ENCODE measurements at regions not wholly inside any gene's neighbourhood (a gene's known extent, or its start where the extent isn't known, plus 50 kb on each side); places are given as distances from the start of the nearest gene placed in this dataset.

DNA sequence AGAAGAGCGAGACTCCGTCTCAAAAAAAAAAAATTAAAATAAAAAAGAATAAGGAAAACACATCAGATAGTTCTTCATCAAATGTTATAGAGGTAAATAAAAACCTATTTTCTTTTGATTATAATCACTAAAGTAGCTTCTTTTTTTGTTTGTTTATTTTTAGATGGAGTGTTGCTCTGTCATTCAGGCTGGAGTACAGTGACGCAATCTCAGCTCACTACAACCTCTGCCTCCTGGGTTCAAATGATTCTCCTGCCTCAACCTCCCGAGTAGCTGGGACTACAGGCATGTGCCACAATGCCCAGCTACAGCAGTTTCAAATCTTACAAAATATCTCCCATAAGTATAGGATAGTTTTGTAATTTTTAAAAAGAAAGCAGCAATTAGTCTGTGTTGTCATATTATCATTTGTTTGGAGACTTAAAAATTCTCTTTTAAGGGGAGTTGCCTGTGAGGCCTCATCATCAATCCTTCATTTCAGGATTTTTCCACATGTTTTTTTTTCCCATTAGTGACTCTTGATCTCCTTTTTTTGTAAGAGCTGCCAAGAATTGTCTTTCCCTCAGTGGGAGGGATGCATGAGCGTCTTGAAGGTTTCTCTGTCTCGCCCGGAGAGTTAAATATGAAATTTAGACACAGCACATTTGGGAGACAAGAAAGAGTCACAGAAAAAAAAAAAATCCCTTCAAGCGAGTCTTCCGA is 275.9 kb downstream of the CDCA7 start:
- Histone ChIP-seq H3K9me3 (no peaks in the 10 kb centered on the region), H3K4me3 (ENCODE audit: low read depth in 1 of 2, low read length in 1 of 2) (no peak overlapping the region), H3K27me3 (peaks cover 21% of the 10 kb centered on the region), H3K4me1 (ENCODE audit: control insufficient read depth in 1 of 2, insufficient read depth in 1 of 2, low read depth in 1 of 2, low read length in 1 of 2) (no peaks in the 10 kb centered on the region), H3K36me3 (no peaks in the 10 kb centered on the region), H3K27ac (no peak overlapping the region)
- TF ChIP-seq, protein P1, sequence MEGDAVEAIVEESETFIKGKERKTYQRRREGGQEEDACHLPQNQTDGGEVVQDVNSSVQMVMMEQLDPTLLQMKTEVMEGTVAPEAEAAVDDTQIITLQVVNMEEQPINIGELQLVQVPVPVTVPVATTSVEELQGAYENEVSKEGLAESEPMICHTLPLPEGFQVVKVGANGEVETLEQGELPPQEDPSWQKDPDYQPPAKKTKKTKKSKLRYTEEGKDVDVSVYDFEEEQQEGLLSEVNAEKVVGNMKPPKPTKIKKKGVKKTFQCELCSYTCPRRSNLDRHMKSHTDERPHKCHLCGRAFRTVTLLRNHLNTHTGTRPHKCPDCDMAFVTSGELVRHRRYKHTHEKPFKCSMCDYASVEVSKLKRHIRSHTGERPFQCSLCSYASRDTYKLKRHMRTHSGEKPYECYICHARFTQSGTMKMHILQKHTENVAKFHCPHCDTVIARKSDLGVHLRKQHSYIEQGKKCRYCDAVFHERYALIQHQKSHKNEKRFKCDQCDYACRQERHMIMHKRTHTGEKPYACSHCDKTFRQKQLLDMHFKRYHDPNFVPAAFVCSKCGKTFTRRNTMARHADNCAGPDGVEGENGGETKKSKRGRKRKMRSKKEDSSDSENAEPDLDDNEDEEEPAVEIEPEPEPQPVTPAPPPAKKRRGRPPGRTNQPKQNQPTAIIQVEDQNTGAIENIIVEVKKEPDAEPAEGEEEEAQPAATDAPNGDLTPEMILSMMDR (IDR thresholded peaks at IDR 0.05), result no peak

DNA sequence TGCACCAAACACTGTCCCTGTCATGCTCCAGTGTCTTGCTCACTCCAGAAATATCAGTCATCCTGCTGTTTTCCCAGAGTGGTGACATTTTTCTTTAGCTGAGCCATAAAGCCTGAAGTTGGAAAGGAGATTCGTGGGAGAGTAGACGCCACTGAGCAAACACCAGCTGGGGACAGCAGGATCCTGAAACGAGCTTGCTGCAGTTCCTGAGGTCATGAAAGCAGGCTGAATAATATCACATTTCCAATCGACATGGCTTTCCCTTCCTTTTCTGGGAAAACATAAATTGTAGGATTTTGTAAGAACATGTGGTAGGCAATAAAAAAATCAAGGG is 276.4 kb downstream of the CDCA7 start:
- Histone ChIP-seq H3K27ac (no peak overlapping the region), H3K36me3 (no peaks in the 10 kb centered on the region), H3K4me3 (ENCODE audit: low read depth in 1 of 2, low read length in 1 of 2) (no peak overlapping the region), H3K9me3 (no peaks in the 10 kb centered on the region), H3K4me1 (ENCODE audit: control insufficient read depth in 1 of 2, insufficient read depth in 1 of 2, low read depth in 1 of 2, low read length in 1 of 2) (no peaks in the 10 kb centered on the region), H3K27me3 (peaks cover 21% of the 10 kb centered on the region)
- TF ChIP-seq, protein P1 (IDR thresholded peaks at IDR 0.05), result no peak

GRCh38 chr2:173644146-173644545 is 289.5 kb downstream of the CDCA7 start:
- H3K27me3 ChIP-seq, result peaks cover 13% of the 10 kb centered on the region
- H3K27ac ChIP-seq, result no peak overlapping the region
- H3K4me1 ChIP-seq (ENCODE audit: control insufficient read depth in 1 of 2, insufficient read depth in 1 of 2, low read depth in 1 of 2, low read length in 1 of 2), result no peaks in the 10 kb centered on the region
- TF ChIP-seq, protein P1 (IDR thresholded peaks at IDR 0.05), result no peak
- no peaks in the 10 kb centered on the region for H3K9me3 ChIP-seq
- H3K36me3 ChIP-seq, result no peaks in the 10 kb centered on the region
- no peak overlapping the region for H3K4me3 ChIP-seq (ENCODE audit: low read depth in 1 of 2, low read length in 1 of 2)

DNA sequence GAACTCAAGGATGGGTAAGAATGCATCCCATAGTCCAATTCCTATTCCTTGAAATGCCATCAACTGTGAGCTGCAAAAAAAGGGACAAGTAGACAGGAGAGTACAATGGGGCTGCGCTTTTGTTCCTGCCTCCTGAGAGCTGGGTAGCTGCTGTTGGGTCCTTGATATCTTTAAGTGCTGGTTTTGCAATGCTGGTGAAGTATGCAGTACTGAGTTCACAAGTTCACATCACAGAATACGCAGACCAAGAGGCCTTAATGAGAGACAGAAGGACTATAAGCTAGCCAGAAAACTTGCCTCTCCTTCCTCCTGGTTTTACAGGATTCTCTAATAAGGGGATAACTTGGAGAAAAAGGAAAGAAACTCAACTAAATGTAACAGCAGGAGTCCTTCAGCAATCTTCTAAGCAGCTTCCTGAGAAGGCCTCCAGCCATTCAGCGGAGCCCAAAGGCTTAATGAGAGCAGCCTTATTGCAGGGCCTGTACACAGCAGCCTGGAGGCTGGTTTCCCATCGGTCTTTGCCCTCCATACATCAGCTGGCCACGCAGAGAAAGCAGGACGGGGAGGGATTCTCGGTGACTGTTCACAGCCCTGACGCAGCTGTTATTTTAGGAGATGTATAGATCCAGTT is 293.1 kb downstream of the CDCA7 start:
- H3K4me3 ChIP-seq (ENCODE audit: low read depth in 1 of 2, low read length in 1 of 2), result no peak overlapping the region
- no peaks in the 10 kb centered on the region for H3K36me3 ChIP-seq
- H3K9me3 ChIP-seq, result no peaks in the 10 kb centered on the region
- TF ChIP-seq, protein P1 (IDR thresholded peaks at IDR 0.05), result no peak
- no peak overlapping the region for H3K27ac ChIP-seq
- no peaks in the 10 kb centered on the region for H3K4me1 ChIP-seq (ENCODE audit: control insufficient read depth in 1 of 2, insufficient read depth in 1 of 2, low read depth in 1 of 2, low read length in 1 of 2)
- H3K27me3 ChIP-seq, result peaks cover 39% of the 10 kb centered on the region

- peaks cover 48% of the 10 kb centered on the region for H3K27me3 ChIP-seq
- H3K27ac ChIP-seq, result no peak overlapping the region
- H3K9me3 ChIP-seq, result no peaks in the 10 kb centered on the region
- TF ChIP-seq, protein P1 (IDR thresholded peaks at IDR 0.05), result no peak
- no peaks in the 10 kb centered on the region for H3K36me3 ChIP-seq
- H3K4me1 ChIP-seq (ENCODE audit: control insufficient read depth in 1 of 2, insufficient read depth in 1 of 2, low read depth in 1 of 2, low read length in 1 of 2), result no peaks in the 10 kb centered on the region
- no peak overlapping the region for H3K4me3 ChIP-seq (ENCODE audit: low read depth in 1 of 2, low read length in 1 of 2)
Measured at GRCh38 chr2:173648816-173649215, 294.1 kb downstream of the CDCA7 start.
